ENCODE measurements at regions not wholly inside any gene's neighbourhood (a gene's known extent, or its start where the extent isn't known, plus 50 kb on each side); places are given as distances from the start of the nearest gene placed in this dataset.

GRCh38 chr2:193528458-193528857, 1333.7 kb upstream of the TMEFF2 start:
- ChIA-PET POLR2A (no interaction called here), CTCF (no interaction called here)
- Histone ChIP-seq H3K36me3 (ENCODE audit: control insufficient read depth in 2 of 2, insufficient read depth in 1 of 2, low read length in 2 of 2) (no peaks in the 10 kb centered on the region), H3K4me1 (ENCODE audit: control insufficient read depth, insufficient read depth, low read length) (no peaks in the 10 kb centered on the region), H3K27ac (ENCODE audit: extremely low read depth, low read depth, low read length) (no peak overlapping the region), H3K4me3 (ENCODE audit: low read depth, low read length) (no peak overlapping the region), H3K9me3 (ENCODE audit: control insufficient read depth, insufficient read depth, low read depth, low read length) (no peaks in the 10 kb centered on the region)
- TF ChIP-seq ZNF701 (tag by site-specific recombination; IDR thresholded peaks at IDR 0.05), result no peak
- TF ChIP-seq ZNF777 (tag by site-specific recombination; IDR thresholded peaks at IDR 0.05; ENCODE audit: borderline replicate concordance), result no peak
- TF ChIP-seq, protein P1, sequence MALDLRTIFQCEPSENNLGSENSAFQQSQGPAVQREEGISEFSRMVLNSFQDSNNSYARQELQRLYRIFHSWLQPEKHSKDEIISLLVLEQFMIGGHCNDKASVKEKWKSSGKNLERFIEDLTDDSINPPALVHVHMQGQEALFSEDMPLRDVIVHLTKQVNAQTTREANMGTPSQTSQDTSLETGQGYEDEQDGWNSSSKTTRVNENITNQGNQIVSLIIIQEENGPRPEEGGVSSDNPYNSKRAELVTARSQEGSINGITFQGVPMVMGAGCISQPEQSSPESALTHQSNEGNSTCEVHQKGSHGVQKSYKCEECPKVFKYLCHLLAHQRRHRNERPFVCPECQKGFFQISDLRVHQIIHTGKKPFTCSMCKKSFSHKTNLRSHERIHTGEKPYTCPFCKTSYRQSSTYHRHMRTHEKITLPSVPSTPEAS (tag by site-specific recombination; IDR thresholded peaks at IDR 0.05), result no peak
- no peak for TF ChIP-seq ZNF677 (tag by site-specific recombination; IDR thresholded peaks at IDR 0.05)
- no peak for TF ChIP-seq ZNF501 (tag by site-specific recombination; IDR thresholded peaks at IDR 0.05)
- TF ChIP-seq SCRT2 (tag by site-specific recombination; IDR thresholded peaks at IDR 0.05), result no peak
- TF ChIP-seq, protein P2, sequence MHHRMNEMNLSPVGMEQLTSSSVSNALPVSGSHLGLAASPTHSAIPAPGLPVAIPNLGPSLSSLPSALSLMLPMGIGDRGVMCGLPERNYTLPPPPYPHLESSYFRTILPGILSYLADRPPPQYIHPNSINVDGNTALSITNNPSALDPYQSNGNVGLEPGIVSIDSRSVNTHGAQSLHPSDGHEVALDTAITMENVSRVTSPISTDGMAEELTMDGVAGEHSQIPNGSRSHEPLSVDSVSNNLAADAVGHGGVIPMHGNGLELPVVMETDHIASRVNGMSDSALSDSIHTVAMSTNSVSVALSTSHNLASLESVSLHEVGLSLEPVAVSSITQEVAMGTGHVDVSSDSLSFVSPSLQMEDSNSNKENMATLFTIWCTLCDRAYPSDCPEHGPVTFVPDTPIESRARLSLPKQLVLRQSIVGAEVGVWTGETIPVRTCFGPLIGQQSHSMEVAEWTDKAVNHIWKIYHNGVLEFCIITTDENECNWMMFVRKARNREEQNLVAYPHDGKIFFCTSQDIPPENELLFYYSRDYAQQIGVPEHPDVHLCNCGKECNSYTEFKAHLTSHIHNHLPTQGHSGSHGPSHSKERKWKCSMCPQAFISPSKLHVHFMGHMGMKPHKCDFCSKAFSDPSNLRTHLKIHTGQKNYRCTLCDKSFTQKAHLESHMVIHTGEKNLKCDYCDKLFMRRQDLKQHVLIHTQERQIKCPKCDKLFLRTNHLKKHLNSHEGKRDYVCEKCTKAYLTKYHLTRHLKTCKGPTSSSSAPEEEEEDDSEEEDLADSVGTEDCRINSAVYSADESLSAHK (tag by site-specific recombination; IDR thresholded peaks at IDR 0.05), result no peak
- TF ChIP-seq ZNF776 (tag by site-specific recombination; IDR thresholded peaks at IDR 0.05; ENCODE audit: borderline replicate concordance), result no peak
- no peak for TF ChIP-seq SP7 (tag by site-specific recombination; IDR thresholded peaks at IDR 0.05)
- no peak for TF ChIP-seq HOXC10 (CRISPR knock-in tag; IDR thresholded peaks at IDR 0.05)
- no peak for TF ChIP-seq ZFP69B (tag by site-specific recombination; IDR thresholded peaks at IDR 0.05)
- no peak for TF ChIP-seq KLF7 (tag by site-specific recombination; IDR thresholded peaks at IDR 0.05; ENCODE audit: borderline replicate concordance)
- TF ChIP-seq ZNF623 (tag by site-specific recombination; IDR thresholded peaks at IDR 0.05), result no peak
- TF ChIP-seq, protein P3, sequence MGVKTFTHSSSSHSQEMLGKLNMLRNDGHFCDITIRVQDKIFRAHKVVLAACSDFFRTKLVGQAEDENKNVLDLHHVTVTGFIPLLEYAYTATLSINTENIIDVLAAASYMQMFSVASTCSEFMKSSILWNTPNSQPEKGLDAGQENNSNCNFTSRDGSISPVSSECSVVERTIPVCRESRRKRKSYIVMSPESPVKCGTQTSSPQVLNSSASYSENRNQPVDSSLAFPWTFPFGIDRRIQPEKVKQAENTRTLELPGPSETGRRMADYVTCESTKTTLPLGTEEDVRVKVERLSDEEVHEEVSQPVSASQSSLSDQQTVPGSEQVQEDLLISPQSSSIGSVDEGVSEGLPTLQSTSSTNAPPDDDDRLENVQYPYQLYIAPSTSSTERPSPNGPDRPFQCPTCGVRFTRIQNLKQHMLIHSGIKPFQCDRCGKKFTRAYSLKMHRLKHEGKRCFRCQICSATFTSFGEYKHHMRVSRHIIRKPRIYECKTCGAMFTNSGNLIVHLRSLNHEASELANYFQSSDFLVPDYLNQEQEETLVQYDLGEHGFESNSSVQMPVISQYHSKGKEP (tag by site-specific recombination; IDR thresholded peaks at IDR 0.05), result no peak
- TF ChIP-seq ZNF571 (tag by site-specific recombination; IDR thresholded peaks at IDR 0.05), result no peak
- no peak for TF ChIP-seq ZNF175 (tag by site-specific recombination; IDR thresholded peaks at IDR 0.05)
- TF ChIP-seq TCF7L2 (IDR thresholded peaks at IDR 0.05; ENCODE audit: borderline replicate concordance, low read depth, low read length), result no peak
- no peak for TF ChIP-seq ZSCAN16 (tag by site-specific recombination; IDR thresholded peaks at IDR 0.05)
- TF ChIP-seq ZNF37A (tag by site-specific recombination; IDR thresholded peaks at IDR 0.05), result no peak

DNA sequence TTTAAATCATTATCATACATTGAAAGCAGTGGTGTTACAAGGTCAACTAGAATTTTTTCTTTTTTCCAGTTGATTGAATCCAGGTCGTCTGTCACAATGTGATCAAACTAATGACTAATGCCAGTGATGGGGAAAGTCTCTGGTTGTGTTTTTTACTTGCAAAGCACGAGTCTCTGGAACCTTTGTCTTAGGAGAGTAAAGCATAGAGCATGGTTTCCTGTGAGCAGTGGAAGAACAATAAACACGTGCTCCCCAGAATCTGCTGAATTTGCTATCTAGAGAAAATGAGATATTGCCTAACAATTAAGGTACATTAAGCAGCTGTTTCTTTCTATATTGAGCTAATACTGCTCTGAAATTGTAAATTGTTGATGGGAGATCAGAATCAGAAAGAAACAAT, 1332.4 kb upstream of the TMEFF2 start:
- Histone ChIP-seq H3K4me3 (ENCODE audit: low read depth, low read length) (no peak overlapping the region), H3K9me3 (ENCODE audit: control insufficient read depth, insufficient read depth, low read depth, low read length) (no peaks in the 10 kb centered on the region), H3K36me3 (ENCODE audit: control insufficient read depth in 2 of 2, insufficient read depth in 1 of 2, low read length in 2 of 2) (no peaks in the 10 kb centered on the region), H3K4me1 (ENCODE audit: control insufficient read depth, insufficient read depth, low read length) (no peaks in the 10 kb centered on the region), H3K27ac (ENCODE audit: extremely low read depth, low read depth, low read length) (no peak overlapping the region)
- ChIA-PET CTCF (no interaction called here), POLR2A (no interaction called here)
- TF ChIP-seq ZSCAN18 (tag by site-specific recombination; IDR thresholded peaks at IDR 0.05) (no peak), ZNF146 (tag by site-specific recombination; IDR thresholded peaks at IDR 0.05) (no peak), ZNF544 (tag by site-specific recombination; IDR thresholded peaks at IDR 0.05) (no peak), KLF7 (tag by site-specific recombination; IDR thresholded peaks at IDR 0.05; ENCODE audit: borderline replicate concordance) (no peak), ZNF585B (tag by site-specific recombination; IDR thresholded peaks at IDR 0.05) (no peak), ZNF426 (tag by site-specific recombination; IDR thresholded peaks at IDR 0.05) (no peak), ZNF521 (tag by site-specific recombination; IDR thresholded peaks at IDR 0.05) (no peak)
- TF ChIP-seq, protein P4, sequence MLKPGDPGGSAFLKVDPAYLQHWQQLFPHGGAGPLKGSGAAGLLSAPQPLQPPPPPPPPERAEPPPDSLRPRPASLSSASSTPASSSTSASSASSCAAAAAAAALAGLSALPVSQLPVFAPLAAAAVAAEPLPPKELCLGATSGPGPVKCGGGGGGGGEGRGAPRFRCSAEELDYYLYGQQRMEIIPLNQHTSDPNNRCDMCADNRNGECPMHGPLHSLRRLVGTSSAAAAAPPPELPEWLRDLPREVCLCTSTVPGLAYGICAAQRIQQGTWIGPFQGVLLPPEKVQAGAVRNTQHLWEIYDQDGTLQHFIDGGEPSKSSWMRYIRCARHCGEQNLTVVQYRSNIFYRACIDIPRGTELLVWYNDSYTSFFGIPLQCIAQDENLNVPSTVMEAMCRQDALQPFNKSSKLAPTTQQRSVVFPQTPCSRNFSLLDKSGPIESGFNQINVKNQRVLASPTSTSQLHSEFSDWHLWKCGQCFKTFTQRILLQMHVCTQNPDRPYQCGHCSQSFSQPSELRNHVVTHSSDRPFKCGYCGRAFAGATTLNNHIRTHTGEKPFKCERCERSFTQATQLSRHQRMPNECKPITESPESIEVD (tag by site-specific recombination; IDR thresholded peaks at IDR 0.05), result no peak
